Upper lobe of left lung (tissue), 6 donors: ENCODE measurements at regions not wholly inside any gene's neighbourhood (a gene's known extent, or its start where the extent isn't known, plus 50 kb on each side); places are given as distances from the start of the nearest gene placed in this dataset.

Experiments used
- ATAC-seq, 2 donors: fragments of 200-7000 bp; cut with Tn5 transposase; one replicate each; pipeline ENCODE4 v1.9.1; 2022; ENCODE audit warnings: mild to moderate bottlenecking in 2 of 2, moderate library complexity in 2 of 2; ENCODE audit not compliant: low FRiP score in 2 of 2
- DNase-seq, 2 donors: peaks; one replicate each; pipeline ENCODE4 v3.0.0-alpha.2; 2019 to 2020
- H3K27ac ChIP-seq, 4 donors: fragments of 200-600 bp; sonication (generic); one replicate each; pipeline ENCODE4 v1.5.1; 2016 to 2019
- H3K27me3 ChIP-seq, 4 donors: fragments of 200-600 bp; sonication (generic); one replicate each; pipeline ENCODE4 v1.5.1; 2017 to 2019
- H3K36me3 ChIP-seq, 4 donors: fragments of 200-600 bp; sonication (generic); one replicate each; pipeline ENCODE4 v1.5.1; 2016 to 2019
- H3K4me1 ChIP-seq, 4 donors: fragments of 200-600 bp; sonication (generic); one replicate each; pipeline ENCODE4 v1.5.1; 2018 to 2019
- H3K4me3 ChIP-seq, 4 donors: fragments of 200-600 bp; sonication (generic); one replicate each; pipeline ENCODE4 v1.5.1; 2017 to 2019; ENCODE audit warnings: mild to moderate bottlenecking in 2 of 4, moderate library complexity in 1 of 4
- H3K9me3 ChIP-seq, 4 donors: fragments of 200-600 bp; sonication (generic); one replicate each; pipeline ENCODE4 v1.5.1; 2018 to 2019
- CTCF ChIP-seq, 6 experiments: fragments of 450-650 bp in 4 of 6; fragments of 200-600 bp in 2 of 6; sonication (generic) in 2 of 6; IDR thresholded peaks; one replicate each; pipeline ENCODE4 v1.5.1; 2016 to 2019; ENCODE audit warnings: antibody characterized with exemption in 6 of 6
- EP300 ChIP-seq, 4 donors: sonication (generic); formaldehyde crosslinking; IDR thresholded peaks; one replicate each; pipeline ENCODE4 v1.5.1; 2017; ENCODE audit warnings: antibody characterized with exemption in 4 of 4, control low read depth in 2 of 4
- POLR2A ChIP-seq, 4 donors: fragments of 450-650 bp; IDR thresholded peaks; one replicate each; pipeline ENCODE4 v1.5.1; 2016 to 2017; ENCODE audit warnings: antibody characterized with exemption in 4 of 4, mild to moderate bottlenecking in 2 of 4
- POLR2AphosphoS5 ChIP-seq, 2 donors: sonication (generic); formaldehyde crosslinking; IDR thresholded peaks; one replicate each; pipeline ENCODE4 v1.5.1; 2017; ENCODE audit warnings: antibody characterized with exemption in 2 of 2
- WGBS, 2 donors: methylation state at CpG; one replicate each; pipeline ENCODE4 v1.1.5; 2017 to 2018; 5-methylcytosine and 5-hydroxymethylcytosine counted together
- donor health status: DM: no; HTN: no; CAD: no; lungs with moderate emphysema.
- donor health status: DM: no; HTN: yes; CAD: no; lungs with severe emphysema.

GRCh38 chr6:126535138-126535537 is 195.2 kb downstream of the CENPW start:
- H3K36me3 ChIP-seq = no peaks in the 10 kb centered on the region
- WGBS, 2 donors = 77 to 78% methylated on average over 3 of the region's 3 CpGs
- TF ChIP-seq POLR2AphosphoS5 (IDR thresholded peaks at IDR 0.05) = no peak
- no peak overlapping the region for H3K27ac ChIP-seq
- no peaks in the 10 kb centered on the region for H3K9me3 ChIP-seq
- DNase-seq (no peak), ATAC-seq (no peak)
- H3K27me3 ChIP-seq = no peaks in the 10 kb centered on the region
- H3K4me1 ChIP-seq = no peaks in the 10 kb centered on the region
- H3K4me3 ChIP-seq = no peak overlapping the region

GRCh38 chr6:126535595-126535994 is 195.7 kb downstream of the CENPW start:
- Histone ChIP-seq H3K9me3 (no peaks in the 10 kb centered on the region), H3K4me1 (no peaks in the 10 kb centered on the region), H3K27ac (no peak overlapping the region), H3K36me3 (no peaks in the 10 kb centered on the region), H3K4me3 (no peak overlapping the region), H3K27me3 (no peaks in the 10 kb centered on the region)
- 59 to 78% methylated on average over 3 of the region's 3 CpGs for WGBS, 2 donors
- no peak for DNase-seq
- TF ChIP-seq POLR2AphosphoS5 (IDR thresholded peaks at IDR 0.05) (no peak), CTCF (IDR thresholded peaks at IDR 0.05) (no peak), POLR2A (IDR thresholded peaks at IDR 0.05) (no peak), EP300 (IDR thresholded peaks at IDR 0.05) (no peak)
- ATAC-seq = no peak

DNA sequence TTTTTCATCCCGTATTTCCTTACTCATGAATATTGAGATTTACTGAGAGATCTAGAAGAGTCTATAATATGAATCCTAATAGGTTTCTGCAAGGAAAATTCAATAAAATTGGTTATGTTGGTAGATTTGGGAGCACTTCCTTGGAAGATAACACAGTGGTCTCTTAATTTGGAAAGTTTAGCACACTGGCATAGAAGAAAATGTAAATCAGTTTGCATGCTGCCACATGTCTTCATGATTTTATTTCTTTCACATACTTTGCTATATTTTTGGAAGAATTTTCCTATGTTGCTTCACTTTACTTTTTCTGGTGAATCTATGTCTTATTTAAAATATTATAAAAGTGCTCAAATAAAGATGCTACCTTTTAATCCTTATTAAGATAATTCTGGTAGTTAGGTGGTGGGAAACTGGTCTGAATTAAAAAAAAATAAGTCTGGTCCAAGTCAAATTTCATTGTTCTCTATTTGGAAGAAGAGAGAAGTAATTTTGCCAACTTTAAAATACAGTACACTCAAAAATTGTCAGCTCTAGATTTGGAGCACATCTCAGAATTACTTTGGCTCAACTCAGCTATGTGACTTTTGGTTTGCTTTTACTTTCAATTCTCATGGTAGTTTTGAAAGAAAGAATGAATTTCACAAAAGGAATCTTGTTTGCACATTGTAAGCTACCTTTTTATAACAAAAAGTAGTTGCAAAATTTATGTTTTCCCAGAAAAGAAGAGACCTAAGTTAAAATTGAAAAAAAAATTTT is 197.3 kb downstream of the CENPW start:
- TF ChIP-seq CTCF (IDR thresholded peaks at IDR 0.05) (no peak), POLR2A (IDR thresholded peaks at IDR 0.05) (no peak), POLR2AphosphoS5 (IDR thresholded peaks at IDR 0.05) (no peak), EP300 (IDR thresholded peaks at IDR 0.05) (no peak)
- Histone ChIP-seq H3K36me3 (no peaks in the 10 kb centered on the region), H3K9me3 (no peaks in the 10 kb centered on the region), H3K27me3 (no peaks in the 10 kb centered on the region), H3K27ac (no peak overlapping the region), H3K4me3 (no peak overlapping the region), H3K4me1 (no peaks in the 10 kb centered on the region)
- DNase-seq = no peak
- WGBS, 2 donors = 75 to 85% methylated on average over 1 of the region's 1 CpG
- ATAC-seq = no peak

- TF ChIP-seq POLR2A (IDR thresholded peaks at IDR 0.05) = no peak
- TF ChIP-seq POLR2AphosphoS5 (IDR thresholded peaks at IDR 0.05) = no peak
- TF ChIP-seq EP300 (IDR thresholded peaks at IDR 0.05) = no peak
- no peak for TF ChIP-seq CTCF (IDR thresholded peaks at IDR 0.05)
- ATAC-seq = peak in 1 of 2 donors; percentile 42
- no peak overlapping the region for H3K4me3 ChIP-seq
- no peak overlapping the region for H3K27ac ChIP-seq
- no peaks in the 10 kb centered on the region for H3K9me3 ChIP-seq
- DNase-seq = no peak
- H3K36me3 ChIP-seq = no peaks in the 10 kb centered on the region
- H3K27me3 ChIP-seq = no peaks in the 10 kb centered on the region
- H3K4me1 ChIP-seq = no peaks in the 10 kb centered on the region
These were observed 199.1 kb downstream of the CENPW start for GRCh38 chr6:126539022-126539421.

DNA sequence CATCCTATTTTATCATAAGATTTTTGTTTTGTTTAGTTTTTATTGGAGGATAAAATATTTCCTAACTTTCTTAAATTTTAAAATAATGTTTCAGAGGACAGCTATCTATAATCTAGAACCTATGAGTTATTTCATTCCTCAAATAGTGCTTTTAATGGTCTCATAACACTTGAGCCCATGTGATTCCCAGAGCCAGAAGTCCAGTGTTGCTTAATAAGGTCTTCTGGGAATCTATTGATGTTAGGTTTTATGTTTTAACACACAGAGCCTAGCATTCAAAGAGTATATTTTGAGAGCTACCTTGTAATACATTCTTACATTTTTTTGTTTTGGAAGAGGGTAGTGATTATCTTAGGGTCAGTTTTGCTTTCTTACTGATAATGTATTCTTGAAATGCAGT is 200.2 kb downstream of the CENPW start:
- H3K9me3 ChIP-seq = no peaks in the 10 kb centered on the region
- H3K27me3 ChIP-seq = no peaks in the 10 kb centered on the region
- H3K36me3 ChIP-seq = no peaks in the 10 kb centered on the region
- no peaks in the 10 kb centered on the region for H3K4me1 ChIP-seq
- no peak overlapping the region for H3K27ac ChIP-seq
- DNase-seq (no peak), ATAC-seq (no peak)
- H3K4me3 ChIP-seq = no peak overlapping the region
- TF ChIP-seq POLR2A (IDR thresholded peaks at IDR 0.05) (no peak), POLR2AphosphoS5 (IDR thresholded peaks at IDR 0.05) (no peak), CTCF (IDR thresholded peaks at IDR 0.05) (no peak), EP300 (IDR thresholded peaks at IDR 0.05) (no peak)
